HEK293 (cell line): ENCODE measurements at regions not wholly inside any gene's neighbourhood (a gene's known extent, or its start where the extent isn't known, plus 50 kb on each side); places are given as distances from the start of the nearest gene placed in this dataset.

Experiments used
- CTCF ChIA-PET: fragments of 350-600 bp; formaldehyde crosslinking; extraction: SDS; loops from one replicate; lab custom pipeline; 2021; ENCODE audit warnings: antibody characterized with exemption; lab: Yijun Ruan, JAX
- POLR2A ChIA-PET: fragments of 300-600 bp; formaldehyde crosslinking; extraction: SDS; loops from one replicate; lab custom pipeline; 2020; ENCODE audit warnings: antibody characterized with exemption, inconsistent platforms; lab: Yijun Ruan, JAX
- H3K27ac ChIP-seq: fragments of 200-500 bp; sonication (Bioruptor generic); 2 replicates; pipeline ENCODE4 v1.5.1; 2014; ENCODE audit warnings: low read depth, low read length, control low read depth, inconsistent platforms; ENCODE audit errors: extremely low read depth
- H3K36me3 ChIP-seq, 2 experiments: fragments of 200-500 bp in 1 of 2; sonication (Bioruptor generic) in 1 of 2; 1 replicate in 1 of 2; 2 replicates in 1 of 2; pipeline ENCODE4 v1.5.1; 2014 to 2017; ENCODE audit warnings: inconsistent platforms in 2 of 2, low read length in 2 of 2; ENCODE audit not compliant: control insufficient read depth in 2 of 2, insufficient read depth in 1 of 2
- H3K4me1 ChIP-seq: fragments of 200-500 bp; sonication (Bioruptor generic); 2 replicates; pipeline ENCODE4 v1.5.1; 2014; ENCODE audit warnings: mild to moderate bottlenecking, low read length, inconsistent platforms; ENCODE audit not compliant: control insufficient read depth, insufficient read depth
- H3K4me3 ChIP-seq: 2 replicates; pipeline ENCODE4 v1.5.1; 2011; ENCODE audit warnings: low read depth, mild to moderate bottlenecking, control low read depth, low read length, moderate library complexity
- H3K9me3 ChIP-seq: fragments of 200-500 bp; sonication (Bioruptor generic); 2 replicates; pipeline ENCODE4 v1.5.1; 2014; ENCODE audit warnings: low read depth, low read length, inconsistent platforms; ENCODE audit not compliant: control insufficient read depth, insufficient read depth
- GLI4 ChIP-seq: fragments of 450-650 bp; formaldehyde crosslinking; IDR thresholded peaks from 2 replicates; pipeline ENCODE4 v1.5.1; 2016; ENCODE audit warnings: missing biosample characterization, missing genetic modification characterization
- GLIS1 ChIP-seq: fragments of 450-650 bp; formaldehyde crosslinking; IDR thresholded peaks from 2 replicates; pipeline ENCODE4 v1.5.1; 2016; ENCODE audit warnings: missing biosample characterization, missing genetic modification characterization
- IKZF3 ChIP-seq: fragments of 450-650 bp; IDR thresholded peaks from 2 replicates; pipeline ENCODE4 v1.5.0; 2018; ENCODE audit warnings: missing biosample characterization, mild to moderate bottlenecking, missing genetic modification characterization, moderate library complexity
- KLF9 ChIP-seq: fragments of 450-650 bp; formaldehyde crosslinking; IDR thresholded peaks from 2 replicates; pipeline ENCODE4 v1.5.1; 2016; ENCODE audit warnings: missing biosample characterization, missing genetic modification characterization, low read depth
- MYNN ChIP-seq: fragments of 450-650 bp; formaldehyde crosslinking; IDR thresholded peaks from 2 replicates; pipeline ENCODE4 v1.5.1; 2016; ENCODE audit warnings: missing biosample characterization, missing genetic modification characterization, borderline replicate concordance
- SCRT1 ChIP-seq: fragments of 450-650 bp; formaldehyde crosslinking; IDR thresholded peaks from 2 replicates; pipeline ENCODE4 v1.5.1; 2016; ENCODE audit warnings: missing biosample characterization, missing genetic modification characterization, borderline replicate concordance
- SP2 ChIP-seq: fragments of 450-650 bp; formaldehyde crosslinking; IDR thresholded peaks from 2 replicates; pipeline ENCODE4 v1.5.1; 2016; ENCODE audit warnings: missing biosample characterization, missing genetic modification characterization
- TCF7L2 ChIP-seq: IDR thresholded peaks from 2 replicates; pipeline ENCODE4 v1.6.1; 2011; ENCODE audit warnings: low read depth, mild to moderate bottlenecking, inconsistent platforms, low read length, moderate library complexity, borderline replicate concordance
- ZBTB8A ChIP-seq: fragments of 450-650 bp; formaldehyde crosslinking; IDR thresholded peaks from 2 replicates; pipeline ENCODE4 v1.5.1; 2016; ENCODE audit warnings: missing biosample characterization, missing genetic modification characterization
- ZNF133 ChIP-seq: fragments of 450-650 bp; formaldehyde crosslinking; IDR thresholded peaks from 2 replicates; pipeline ENCODE4 v1.5.1; 2016; ENCODE audit warnings: missing biosample characterization, missing genetic modification characterization
- ZNF16 ChIP-seq: fragments of 450-650 bp; formaldehyde crosslinking; IDR thresholded peaks from 2 replicates; pipeline ENCODE4 v1.5.1; 2016; ENCODE audit warnings: low read depth, missing biosample characterization, missing genetic modification characterization
- ZNF202 ChIP-seq: fragments of 450-650 bp; formaldehyde crosslinking; IDR thresholded peaks from 2 replicates; pipeline ENCODE4 v1.5.1; 2016; ENCODE audit warnings: missing biosample characterization, missing genetic modification characterization, borderline replicate concordance
- ZNF223 ChIP-seq: fragments of 450-650 bp; formaldehyde crosslinking; IDR thresholded peaks from 2 replicates; pipeline ENCODE4 v1.5.1; 2016; ENCODE audit warnings: missing biosample characterization, missing genetic modification characterization
- ZNF292 ChIP-seq: fragments of 450-650 bp; formaldehyde crosslinking; IDR thresholded peaks from 2 replicates; pipeline ENCODE4 v1.5.1; 2016; ENCODE audit warnings: low read depth, missing biosample characterization, missing genetic modification characterization, borderline replicate concordance
- ZNF350 ChIP-seq: fragments of 450-650 bp; formaldehyde crosslinking; IDR thresholded peaks from 2 replicates; pipeline ENCODE4 v1.5.0; 2017; ENCODE audit warnings: missing biosample characterization, mild to moderate bottlenecking, missing genetic modification characterization
- ZNF366 ChIP-seq: fragments of 450-650 bp; formaldehyde crosslinking; conservative IDR thresholded peaks from 2 replicates; pipeline ENCODE4 v1.5.1; 2016; ENCODE audit warnings: missing biosample characterization, missing genetic modification characterization
- ZNF426 ChIP-seq: fragments of 450-650 bp; formaldehyde crosslinking; IDR thresholded peaks from 2 replicates; pipeline ENCODE4 v1.5.1; 2017; ENCODE audit warnings: missing biosample characterization, missing genetic modification characterization, mild to moderate bottlenecking, inconsistent platforms, moderate library complexity
- ZNF433 ChIP-seq: fragments of 450-650 bp; formaldehyde crosslinking; IDR thresholded peaks from 2 replicates; pipeline ENCODE4 v1.5.1; 2016; ENCODE audit warnings: missing biosample characterization, missing genetic modification characterization, low read depth
- ZNF514 ChIP-seq: fragments of 450-650 bp; formaldehyde crosslinking; IDR thresholded peaks from 2 replicates; pipeline ENCODE4 v1.5.1; 2016; ENCODE audit warnings: missing biosample characterization, missing genetic modification characterization
- ZNF571 ChIP-seq: fragments of 450-650 bp; formaldehyde crosslinking; IDR thresholded peaks from 2 replicates; pipeline ENCODE4 v1.5.0; 2017; ENCODE audit warnings: missing biosample characterization, missing genetic modification characterization
- ZNF701 ChIP-seq: fragments of 450-650 bp; formaldehyde crosslinking; IDR thresholded peaks from 2 replicates; pipeline ENCODE4 v1.5.1; 2016; ENCODE audit warnings: missing biosample characterization, missing genetic modification characterization
- ZNF843 ChIP-seq: fragments of 450-650 bp; formaldehyde crosslinking; IDR thresholded peaks from 2 replicates; pipeline ENCODE4 v1.5.1; 2016; ENCODE audit warnings: missing biosample characterization, missing genetic modification characterization
- TF ChIP-seq, protein P1 (sequence below): fragments of 450-650 bp; formaldehyde crosslinking; IDR thresholded peaks from 2 replicates; pipeline ENCODE4; 2016; ENCODE audit warnings: missing biosample characterization, missing genetic modification characterization
- TF ChIP-seq, protein P2 (sequence below): fragments of 450-650 bp; formaldehyde crosslinking; IDR thresholded peaks from 2 replicates; pipeline ENCODE4 v1.5.1; 2016; ENCODE audit warnings: missing biosample characterization, missing genetic modification characterization
- TF ChIP-seq, protein P3 (sequence below): fragments of 450-650 bp; formaldehyde crosslinking; IDR thresholded peaks from 2 replicates; pipeline ENCODE4 v1.5.1; 2016; ENCODE audit warnings: missing biosample characterization, missing genetic modification characterization
- TF ChIP-seq, protein P4 (sequence below): fragments of 450-650 bp; formaldehyde crosslinking; IDR thresholded peaks from 2 replicates; pipeline ENCODE4 v1.5.1; 2016; ENCODE audit warnings: missing biosample characterization, missing genetic modification characterization
- TF ChIP-seq, protein P5 (sequence below): fragments of 450-650 bp; formaldehyde crosslinking; IDR thresholded peaks from 2 replicates; pipeline ENCODE4 v1.5.1; 2016; ENCODE audit warnings: missing biosample characterization, missing genetic modification characterization
- TF ChIP-seq, protein P6 (sequence below): fragments of 450-650 bp; formaldehyde crosslinking; IDR thresholded peaks from 2 replicates; pipeline ENCODE4 v1.5.1; 2016; ENCODE audit warnings: missing biosample characterization, missing genetic modification characterization, low read depth

DNA sequence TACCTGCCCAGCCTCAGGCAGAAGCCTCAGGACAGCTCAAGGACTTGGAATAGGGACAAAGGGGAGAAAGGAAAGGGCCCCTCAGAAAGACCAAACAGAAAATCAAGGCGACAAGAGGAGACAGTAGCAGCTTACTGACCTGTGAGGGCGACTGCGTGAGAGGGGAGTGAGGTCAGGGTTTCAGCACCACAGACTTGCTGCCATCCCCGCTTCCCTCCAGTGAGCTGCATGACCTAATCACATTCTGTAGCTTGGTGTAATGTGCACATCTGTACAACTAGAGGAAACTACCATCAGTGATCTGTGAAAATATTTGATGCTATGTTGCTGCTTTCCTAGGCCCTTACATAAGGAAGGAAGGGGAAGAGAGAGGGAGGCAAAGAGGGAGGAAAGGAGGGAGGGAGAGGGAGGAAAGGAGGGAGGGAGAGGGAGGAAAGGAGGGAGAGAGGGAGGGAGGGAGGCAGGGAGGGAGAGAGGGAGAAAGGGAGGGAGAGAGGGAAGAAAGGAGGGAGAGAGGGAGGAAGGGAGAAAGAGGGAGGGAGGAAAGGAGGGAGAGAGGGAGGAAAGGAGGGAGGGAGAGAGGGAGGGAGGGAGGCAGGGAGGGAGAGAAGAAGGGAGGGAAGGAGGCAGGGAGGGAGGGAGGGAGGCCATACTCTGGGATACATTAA lies 404.9 kb upstream of the CDH5 start:
- ChIA-PET POLR2A (no interaction called here), CTCF (interaction anchor here (1.1 kb wide), 1 partner anchor 64 kb away, joined by 4 read pairs; no protein-coding TSS in a partner anchor)
- no peaks in the 10 kb centered on the region for H3K36me3 ChIP-seq
- 0 out of 2 replicates have a peak, but pooled peaks cover 2% of the 10 kb centered on the region for H3K4me1 ChIP-seq
- no peak overlapping the region for H3K4me3 ChIP-seq
- TF ChIP-seq SP2 (no peak), ZNF366 (tag by site-specific recombination) (no peak), ZNF571 (tag by site-specific recombination) (no peak), ZNF514 (tag by site-specific recombination) (no peak), ZNF202 (no peak), ZNF426 (no peak), KLF9 (no peak), ZNF433 (no peak), ZNF843 (tag by site-specific recombination) (no peak), GLIS1 (tag by site-specific recombination) (no peak), GLI4 (tag by site-specific recombination) (no peak), TCF7L2 (no peak), ZBTB8A (tag by site-specific recombination) (no peak)
- TF ChIP-seq, protein P1, sequence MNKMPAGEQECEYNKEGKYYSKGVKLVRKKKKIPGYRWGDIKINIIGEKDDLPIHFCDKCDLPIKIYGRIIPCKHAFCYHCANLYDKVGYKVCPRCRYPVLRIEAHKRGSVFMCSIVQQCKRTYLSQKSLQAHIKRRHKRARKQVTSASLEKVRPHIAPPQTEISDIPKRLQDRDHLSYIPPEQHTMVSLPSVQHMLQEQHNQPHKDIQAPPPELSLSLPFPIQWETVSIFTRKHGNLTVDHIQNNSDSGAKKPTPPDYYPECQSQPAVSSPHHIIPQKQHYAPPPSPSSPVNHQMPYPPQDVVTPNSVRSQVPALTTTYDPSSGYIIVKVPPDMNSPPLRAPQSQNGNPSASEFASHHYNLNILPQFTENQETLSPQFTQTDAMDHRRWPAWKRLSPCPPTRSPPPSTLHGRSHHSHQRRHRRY = no peak
- TF ChIP-seq, protein P2, sequence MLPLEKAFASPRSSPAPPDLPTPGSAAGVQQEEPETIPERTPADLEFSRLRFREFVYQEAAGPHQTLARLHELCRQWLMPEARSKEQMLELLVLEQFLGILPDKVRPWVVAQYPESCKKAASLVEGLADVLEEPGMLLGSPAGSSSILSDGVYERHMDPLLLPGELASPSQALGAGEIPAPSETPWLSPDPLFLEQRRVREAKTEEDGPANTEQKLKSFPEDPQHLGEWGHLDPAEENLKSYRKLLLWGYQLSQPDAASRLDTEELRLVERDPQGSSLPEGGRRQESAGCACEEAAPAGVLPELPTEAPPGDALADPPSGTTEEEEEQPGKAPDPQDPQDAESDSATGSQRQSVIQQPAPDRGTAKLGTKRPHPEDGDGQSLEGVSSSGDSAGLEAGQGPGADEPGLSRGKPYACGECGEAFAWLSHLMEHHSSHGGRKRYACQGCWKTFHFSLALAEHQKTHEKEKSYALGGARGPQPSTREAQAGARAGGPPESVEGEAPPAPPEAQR (tag by site-specific recombination) = no peak
- no peaks in the 10 kb centered on the region for H3K9me3 ChIP-seq
- no peak overlapping the region for H3K27ac ChIP-seq

DNA sequence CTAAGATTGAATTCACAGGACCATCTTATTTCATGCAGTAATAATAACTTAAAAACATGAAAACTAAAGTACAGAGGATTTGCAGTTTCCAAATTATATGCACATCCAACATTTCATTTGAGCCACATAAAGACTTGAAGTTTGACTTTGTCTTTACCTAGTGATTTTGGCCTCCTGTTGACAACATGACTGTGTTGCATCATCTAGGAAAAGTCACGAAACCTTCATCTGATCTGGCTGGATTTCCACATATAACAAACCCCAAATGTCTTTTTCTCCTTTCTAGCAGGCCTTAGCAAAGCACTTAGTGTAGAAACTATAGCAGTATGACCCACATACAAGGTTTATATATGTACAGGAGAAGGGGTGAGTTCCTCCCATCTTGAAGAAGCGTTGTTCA lies 406.5 kb upstream of the CDH5 start:
- CTCF ChIA-PET = no interaction called here
- TF ChIP-seq ZNF223 (tag by site-specific recombination) (no peak), ZNF16 (no peak), ZNF366 (tag by site-specific recombination) (no peak), TCF7L2 (no peak), SCRT1 (tag by site-specific recombination) (no peak), IKZF3 (tag by site-specific recombination) (no peak), ZNF350 (tag by site-specific recombination) (no peak), ZNF133 (no peak), ZNF701 (tag by site-specific recombination) (no peak), MYNN (no peak), ZNF292 (tag by site-specific recombination) (no peak)
- TF ChIP-seq, protein P3, sequence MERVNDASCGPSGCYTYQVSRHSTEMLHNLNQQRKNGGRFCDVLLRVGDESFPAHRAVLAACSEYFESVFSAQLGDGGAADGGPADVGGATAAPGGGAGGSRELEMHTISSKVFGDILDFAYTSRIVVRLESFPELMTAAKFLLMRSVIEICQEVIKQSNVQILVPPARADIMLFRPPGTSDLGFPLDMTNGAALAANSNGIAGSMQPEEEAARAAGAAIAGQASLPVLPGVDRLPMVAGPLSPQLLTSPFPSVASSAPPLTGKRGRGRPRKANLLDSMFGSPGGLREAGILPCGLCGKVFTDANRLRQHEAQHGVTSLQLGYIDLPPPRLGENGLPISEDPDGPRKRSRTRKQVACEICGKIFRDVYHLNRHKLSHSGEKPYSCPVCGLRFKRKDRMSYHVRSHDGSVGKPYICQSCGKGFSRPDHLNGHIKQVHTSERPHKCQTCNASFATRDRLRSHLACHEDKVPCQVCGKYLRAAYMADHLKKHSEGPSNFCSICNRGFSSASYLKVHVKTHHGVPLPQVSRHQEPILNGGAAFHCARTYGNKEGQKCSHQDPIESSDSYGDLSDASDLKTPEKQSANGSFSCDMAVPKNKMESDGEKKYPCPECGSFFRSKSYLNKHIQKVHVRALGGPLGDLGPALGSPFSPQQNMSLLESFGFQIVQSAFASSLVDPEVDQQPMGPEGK = no peak
- TF ChIP-seq, protein P4, sequence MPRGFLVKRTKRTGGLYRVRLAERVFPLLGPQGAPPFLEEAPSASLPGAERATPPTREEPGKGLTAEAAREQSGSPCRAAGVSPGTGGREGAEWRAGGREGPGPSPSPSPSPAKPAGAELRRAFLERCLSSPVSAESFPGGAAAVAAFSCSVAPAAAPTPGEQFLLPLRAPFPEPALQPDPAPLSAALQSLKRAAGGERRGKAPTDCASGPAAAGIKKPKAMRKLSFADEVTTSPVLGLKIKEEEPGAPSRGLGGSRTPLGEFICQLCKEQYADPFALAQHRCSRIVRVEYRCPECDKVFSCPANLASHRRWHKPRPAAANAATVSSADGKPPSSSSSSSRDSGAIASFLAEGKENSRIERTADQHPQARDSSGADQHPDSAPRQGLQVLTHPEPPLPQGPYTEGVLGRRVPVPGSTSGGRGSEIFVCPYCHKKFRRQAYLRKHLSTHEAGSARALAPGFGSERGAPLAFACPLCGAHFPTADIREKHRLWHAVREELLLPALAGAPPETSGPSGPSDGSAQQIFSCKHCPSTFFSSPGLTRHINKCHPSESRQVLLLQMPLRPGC (tag by site-specific recombination) = no peak
- TF ChIP-seq, protein P5, sequence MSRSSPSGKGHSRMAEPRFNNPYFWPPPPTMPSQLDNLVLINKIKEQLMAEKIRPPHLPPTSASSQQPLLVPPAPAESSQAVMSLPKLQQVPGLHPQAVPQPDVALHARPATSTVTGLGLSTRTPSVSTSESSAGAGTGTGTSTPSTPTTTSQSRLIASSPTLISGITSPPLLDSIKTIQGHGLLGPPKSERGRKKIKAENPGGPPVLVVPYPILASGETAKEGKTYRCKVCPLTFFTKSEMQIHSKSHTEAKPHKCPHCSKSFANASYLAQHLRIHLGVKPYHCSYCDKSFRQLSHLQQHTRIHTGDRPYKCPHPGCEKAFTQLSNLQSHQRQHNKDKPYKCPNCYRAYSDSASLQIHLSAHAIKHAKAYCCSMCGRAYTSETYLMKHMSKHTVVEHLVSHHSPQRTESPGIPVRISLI = no peak
- TF ChIP-seq, protein P6, sequence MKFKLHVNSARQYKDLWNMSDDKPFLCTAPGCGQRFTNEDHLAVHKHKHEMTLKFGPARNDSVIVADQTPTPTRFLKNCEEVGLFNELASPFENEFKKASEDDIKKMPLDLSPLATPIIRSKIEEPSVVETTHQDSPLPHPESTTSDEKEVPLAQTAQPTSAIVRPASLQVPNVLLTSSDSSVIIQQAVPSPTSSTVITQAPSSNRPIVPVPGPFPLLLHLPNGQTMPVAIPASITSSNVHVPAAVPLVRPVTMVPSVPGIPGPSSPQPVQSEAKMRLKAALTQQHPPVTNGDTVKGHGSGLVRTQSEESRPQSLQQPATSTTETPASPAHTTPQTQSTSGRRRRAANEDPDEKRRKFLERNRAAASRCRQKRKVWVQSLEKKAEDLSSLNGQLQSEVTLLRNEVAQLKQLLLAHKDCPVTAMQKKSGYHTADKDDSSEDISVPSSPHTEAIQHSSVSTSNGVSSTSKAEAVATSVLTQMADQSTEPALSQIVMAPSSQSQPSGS (tag by site-specific recombination) = no peak

More for the DNA sequence above, 406.5 kb upstream of the CDH5 start:
- H3K9me3 ChIP-seq = no peaks in the 10 kb centered on the region
- H3K36me3 ChIP-seq = no peaks in the 10 kb centered on the region
- H3K27ac ChIP-seq = no peak overlapping the region
- H3K4me3 ChIP-seq = no peak overlapping the region
- 0 out of 2 replicates have a peak, but pooled peaks cover 2% of the 10 kb centered on the region for H3K4me1 ChIP-seq
- POLR2A ChIA-PET = no interaction called here
